NCI-H446 treated with DMSO at 0.1 percent for 48 hours (cell line): ENCODE measurements at regions not wholly inside any gene's neighbourhood (a gene's known extent, or its start where the extent isn't known, plus 50 kb on each side); places are given as distances from the start of the nearest gene placed in this dataset.

Experiments used
- DNase-seq: peaks from one replicate; lab custom pipeline; 2025; lab: John Stamatoyannopoulos, UW

GRCh38 chr2:34403512-34403911 is 804.4 kb upstream of the FAM98A start:
- DNase-seq: no peak

GRCh38 chr2:34402376-34402775 is 803.3 kb upstream of the FAM98A start:
- no peak for DNase-seq

GRCh38 chr2:34401186-34401585 is 802.1 kb upstream of the FAM98A start:
- DNase-seq: no peak

DNA sequence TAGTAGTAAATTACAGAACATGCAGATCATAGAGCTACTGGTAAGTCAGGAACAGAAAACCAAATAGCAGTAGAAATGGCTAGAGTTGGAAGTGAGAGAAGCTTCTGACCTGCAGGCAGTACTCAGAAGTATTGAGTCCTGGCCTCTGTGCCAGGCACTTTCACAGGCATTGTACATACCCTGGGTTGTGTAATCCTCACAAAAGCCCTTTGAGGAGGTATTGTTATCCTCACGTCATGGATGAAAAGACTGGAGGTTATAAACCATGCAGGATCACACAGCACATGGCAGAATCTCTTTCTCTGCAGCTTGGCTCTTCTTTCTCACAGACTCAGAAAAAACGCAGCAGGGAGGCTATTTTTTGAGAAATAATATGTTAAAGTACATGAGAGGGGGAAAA is 789.3 kb upstream of the FAM98A start:
- no peak for DNase-seq

DNA sequence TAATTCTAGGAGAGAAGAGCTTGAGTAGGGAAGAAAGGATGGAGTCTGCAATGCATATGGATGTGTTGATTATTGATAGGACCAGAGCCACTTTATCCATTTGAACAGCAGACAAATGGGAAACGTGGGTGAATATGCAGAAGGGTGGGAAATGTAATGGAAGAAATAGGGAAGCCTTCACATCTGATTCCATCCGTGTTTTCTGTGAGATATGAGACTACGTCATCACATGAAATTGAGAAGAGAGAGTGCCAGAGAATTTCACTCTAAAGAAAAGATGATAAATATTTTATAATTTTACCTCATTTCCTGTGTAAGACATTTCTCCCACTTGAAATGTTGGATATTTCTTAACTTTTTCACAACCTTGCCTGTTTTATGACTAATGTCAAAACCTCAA is 788.4 kb upstream of the FAM98A start:
- DNase-seq: no peak

GRCh38 chr2:34379586-34379985 is 780.5 kb upstream of the FAM98A start:
- DNase-seq: no peak

DNA sequence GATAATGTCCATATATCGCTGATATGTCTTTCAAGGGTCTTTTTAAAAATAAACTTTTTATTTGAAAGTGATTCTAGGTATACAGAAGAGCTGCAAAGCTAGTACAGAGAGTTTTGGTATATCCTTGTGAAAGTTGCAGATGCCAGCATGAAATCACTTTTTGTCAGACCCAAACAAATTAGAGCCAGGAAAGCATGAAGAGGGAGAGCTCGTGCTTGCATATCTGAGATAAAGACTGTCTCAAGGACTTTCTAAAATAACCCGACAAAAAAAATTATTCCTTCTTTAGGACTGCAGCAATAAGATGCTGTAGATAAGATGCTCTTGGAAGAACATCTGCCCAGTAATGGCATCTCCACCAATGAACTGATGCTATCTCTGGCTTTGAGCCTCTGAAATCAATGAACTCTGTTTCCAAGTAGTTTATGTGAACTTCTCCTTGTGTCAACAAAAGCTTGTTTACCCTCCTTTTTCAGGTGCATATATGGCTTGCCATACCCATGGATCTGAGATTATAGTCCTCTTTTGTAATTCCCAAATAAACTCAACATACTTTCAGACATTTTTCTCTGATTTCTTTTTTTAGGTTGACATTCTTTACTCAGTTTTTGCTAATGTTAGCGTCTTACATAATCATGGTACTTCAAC is 774.6 kb upstream of the FAM98A start:
- no peak for DNase-seq

DNA sequence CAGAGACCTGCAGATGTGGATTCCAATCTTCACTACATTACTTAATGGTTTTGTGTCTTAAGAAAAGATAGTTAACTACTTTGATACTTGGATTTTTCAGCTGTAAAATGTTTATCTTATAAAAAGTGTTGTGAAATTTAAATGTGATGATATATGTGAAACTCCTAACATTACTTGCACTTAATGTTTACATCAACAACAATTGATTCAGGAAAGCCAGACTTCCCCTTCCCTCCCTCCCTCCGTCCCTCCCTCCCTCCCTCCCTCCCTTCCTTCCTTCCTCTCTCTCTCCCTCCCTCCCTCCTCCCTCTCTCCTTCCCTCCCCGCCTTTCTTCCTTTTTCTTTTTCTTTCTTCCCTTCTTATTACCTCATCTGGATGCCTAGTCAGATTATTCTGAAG is 773.9 kb upstream of the FAM98A start:
- DNase-seq: no peak

GRCh38 chr2:34371711-34372110 is 772.6 kb upstream of the FAM98A start:
- DNase-seq: no peak

- DNase-seq: no peak
Observed at GRCh38 chr2:34368304-34368703, 769.2 kb upstream of the FAM98A start.

- DNase-seq: no peak
Observed at GRCh38 chr2:34365932-34366331, 766.8 kb upstream of the FAM98A start.

DNA sequence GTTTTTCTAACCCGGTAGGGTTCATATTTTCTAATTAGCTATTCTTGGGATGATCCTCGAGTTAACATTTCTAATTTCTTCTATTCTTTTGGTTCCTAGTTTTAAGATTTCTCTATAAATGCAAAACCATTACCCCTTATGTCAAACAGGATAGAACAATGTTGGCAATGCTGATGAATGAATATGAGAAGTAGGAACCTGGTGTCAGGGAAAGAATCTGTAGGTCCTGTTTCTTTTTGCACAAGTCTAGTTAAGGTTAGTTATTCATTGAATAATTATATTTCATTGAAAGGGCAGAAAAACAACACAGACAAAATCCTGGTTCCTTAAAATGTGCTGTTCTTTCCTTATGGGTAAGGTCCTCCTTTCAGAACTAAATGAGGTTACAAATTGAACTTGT is 766.4 kb upstream of the FAM98A start:
- DNase-seq: no peak

DNA sequence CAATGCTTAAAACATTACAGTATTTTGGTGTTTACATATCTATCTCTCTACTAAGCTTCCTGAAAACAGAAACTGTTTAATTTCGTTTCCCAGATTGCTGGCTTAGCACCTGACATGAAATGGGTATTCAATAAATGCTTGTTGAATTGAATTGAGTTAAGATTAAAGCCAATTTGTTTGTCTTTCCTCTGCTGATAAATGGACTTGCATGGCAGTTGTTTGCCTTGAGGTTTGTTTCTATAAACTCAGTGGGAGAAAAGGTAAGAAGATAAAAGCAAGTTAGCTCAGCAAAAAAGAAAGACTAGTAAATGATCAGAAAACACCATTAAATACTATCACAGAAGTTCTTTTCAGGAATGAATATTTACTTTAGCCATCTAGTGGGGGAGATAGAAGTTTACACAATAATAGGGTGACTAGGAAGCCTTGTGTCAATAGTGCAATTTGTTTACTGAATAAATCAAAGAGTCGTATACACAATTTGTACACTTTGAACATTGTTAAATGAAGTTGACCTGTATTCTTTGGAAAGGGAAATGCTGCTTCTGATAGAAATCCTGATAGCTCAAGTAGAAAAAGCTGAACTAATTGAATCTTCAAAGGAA is 754.5 kb upstream of the FAM98A start:
- DNase-seq: no peak

DNA sequence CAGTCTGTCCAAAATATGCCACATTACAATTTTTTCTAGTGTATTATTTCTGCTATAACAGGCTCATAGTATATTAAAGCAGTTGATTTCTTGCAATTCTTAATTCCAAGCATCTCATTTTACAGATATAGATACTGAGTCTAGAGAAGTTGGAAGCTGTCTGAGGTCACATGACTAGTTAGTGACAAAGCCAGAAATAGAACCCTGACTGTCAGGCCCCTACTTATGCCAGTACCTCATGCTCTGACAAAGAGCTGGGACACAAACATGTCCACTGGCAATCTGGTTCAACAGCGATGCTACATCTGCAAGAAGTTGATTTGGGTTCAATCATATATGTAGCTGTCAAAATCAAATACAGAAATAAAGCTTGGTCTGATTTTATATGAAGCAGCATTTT is 750.4 kb upstream of the FAM98A start:
- DNase-seq: no peak

DNA sequence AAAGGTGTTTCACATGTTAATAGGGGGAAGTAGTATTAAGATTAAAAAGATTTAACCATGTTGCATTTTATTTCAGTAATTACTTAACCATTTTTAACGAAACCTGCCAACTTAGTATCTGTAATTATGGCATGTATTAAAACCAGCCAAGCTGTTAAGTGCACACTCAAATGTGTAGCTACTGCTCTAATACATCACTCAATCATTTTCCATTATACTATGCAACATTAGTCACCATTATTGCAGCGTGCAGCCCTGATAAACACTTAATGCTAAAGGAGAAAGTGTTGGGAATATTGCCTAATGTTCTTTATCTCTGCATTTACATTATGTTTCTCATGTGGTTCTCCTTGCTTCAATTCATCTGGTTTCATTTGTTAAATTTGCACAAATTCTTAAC is 745.9 kb upstream of the FAM98A start:
- DNase-seq: no peak

DNA sequence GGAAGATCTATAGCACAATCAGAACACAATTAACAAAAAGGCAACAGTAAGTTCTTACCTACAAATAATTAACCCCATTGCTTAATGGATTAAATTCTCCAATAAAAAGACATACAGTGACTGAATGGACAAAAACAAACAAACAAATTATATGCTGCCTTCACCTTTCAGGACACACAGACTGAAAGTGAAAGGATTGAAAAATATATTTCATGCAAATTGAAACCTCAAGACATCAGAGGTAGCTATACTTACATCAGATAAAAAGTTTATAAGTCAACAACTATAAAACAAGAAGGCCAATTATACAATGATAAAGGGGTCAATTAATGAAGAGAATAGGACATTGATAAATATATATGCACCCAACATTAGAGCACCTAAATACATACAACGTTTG is 741.2 kb upstream of the FAM98A start:
- DNase-seq: no peak

- DNase-seq: no peak
Observed at GRCh38 chr2:34337735-34338134, 738.6 kb upstream of the FAM98A start.

- DNase-seq: no peak
Observed at GRCh38 chr2:34332813-34333212, 733.7 kb upstream of the FAM98A start.

- no peak for DNase-seq
Observed at GRCh38 chr2:34320056-34320455, 721.0 kb upstream of the FAM98A start.

- DNase-seq: no peak
Observed at GRCh38 chr2:34317797-34318196, 718.7 kb upstream of the FAM98A start.

GRCh38 chr2:34316788-34317187 is 717.7 kb upstream of the FAM98A start:
- DNase-seq: no peak

DNA sequence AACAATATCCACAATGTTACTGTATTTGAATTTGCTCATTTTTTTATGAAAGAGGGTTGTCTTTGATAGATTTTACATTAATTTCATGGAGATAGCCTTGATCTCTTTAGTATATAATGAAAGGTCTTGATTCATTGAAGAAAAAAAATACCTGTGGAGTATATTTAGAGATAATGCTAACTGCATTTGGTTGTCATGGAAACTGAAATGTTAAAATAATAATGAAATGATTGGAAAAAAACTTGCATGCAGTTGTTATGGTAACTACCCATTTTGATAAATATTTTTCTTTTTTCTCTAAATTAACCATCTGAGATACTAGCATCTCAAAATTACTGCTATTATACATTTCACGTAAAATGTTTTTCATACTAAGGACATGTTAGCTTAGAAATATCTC is 712.7 kb upstream of the FAM98A start:
- DNase-seq: no peak

DNA sequence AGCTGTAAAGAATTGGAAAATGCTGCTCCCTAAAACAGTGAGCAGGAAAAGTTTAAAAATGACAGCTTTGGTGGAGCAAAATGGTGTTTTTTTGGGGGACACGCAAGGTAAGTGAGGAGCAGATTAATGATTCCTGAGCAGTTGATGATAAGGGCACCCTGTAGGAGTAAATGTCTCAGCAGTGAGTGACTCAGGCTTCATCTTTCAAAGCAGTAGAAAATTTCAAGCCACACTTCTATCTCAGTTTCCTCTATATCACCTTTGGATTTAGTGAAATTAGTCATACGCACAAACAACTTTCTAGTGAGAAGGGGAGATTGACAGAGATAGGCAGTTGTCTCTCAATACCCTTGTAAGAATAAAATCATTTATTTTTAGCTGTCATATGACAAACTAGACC is 709.0 kb upstream of the FAM98A start:
- no peak for DNase-seq

DNA sequence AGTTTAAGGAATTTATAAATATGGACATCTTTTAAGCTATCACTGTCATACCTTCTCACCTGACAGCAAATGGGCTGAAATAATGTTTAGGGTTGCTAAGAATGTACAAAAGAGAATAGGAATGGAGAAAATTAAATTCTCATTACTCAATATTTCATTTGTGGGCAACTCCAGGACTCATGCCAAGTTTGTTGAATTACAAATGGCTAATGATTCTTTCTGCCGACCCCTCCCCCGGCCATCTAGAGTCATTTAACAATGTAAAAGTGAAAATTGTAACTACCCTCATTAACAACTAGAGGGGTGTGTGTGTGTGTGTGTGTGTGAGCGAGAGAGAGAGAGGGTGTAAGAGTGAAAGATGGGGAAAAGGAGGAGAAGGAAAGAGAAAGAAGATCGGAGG is 708.5 kb upstream of the FAM98A start:
- no peak for DNase-seq
